ENCODE measurements at regions not wholly inside any gene's neighbourhood (a gene's known extent, or its start where the extent isn't known, plus 50 kb on each side); places are given as distances from the start of the nearest gene placed in this dataset.

GRCh38 chr7:95718577-95719410 is 53.6 kb upstream of the DYNC1I1 start:
- DNase-seq (ENCODE audit: low read depth in 1 of 2, low spot score in 1 of 2): peak; percentile 4 to 38
- in situ Hi-C loops (cut with HindIII; ENCODE audit: low pct_unique_long_range_greater_than_20kb, low sequenced_read_pairs): no loop called here
- TF ChIP-seq JUND (IDR thresholded peaks at IDR 0.05; ENCODE audit: low read depth): no peak

GRCh38 chr7:95716357-95717122 is 55.8 kb upstream of the DYNC1I1 start:
- no peak for TF ChIP-seq JUND (IDR thresholded peaks at IDR 0.05; ENCODE audit: low read depth)
- no peak for DNase-seq (ENCODE audit: low read depth in 1 of 2, low spot score in 1 of 2)
- in situ Hi-C loops (cut with HindIII; ENCODE audit: low pct_unique_long_range_greater_than_20kb, low sequenced_read_pairs): no loop called here

GRCh38 chr7:95715274-95715673 is 57.1 kb upstream of the DYNC1I1 start:
- DNase-seq (ENCODE audit: low read depth in 1 of 2, low spot score in 1 of 2): no peak
- in situ Hi-C loops (cut with HindIII; ENCODE audit: low pct_unique_long_range_greater_than_20kb, low sequenced_read_pairs): no loop called here
- TF ChIP-seq JUND (IDR thresholded peaks at IDR 0.05; ENCODE audit: low read depth): no peak

- in situ Hi-C loops (cut with HindIII; ENCODE audit: low pct_unique_long_range_greater_than_20kb, low sequenced_read_pairs): no loop called here
- TF ChIP-seq JUND (IDR thresholded peaks at IDR 0.05; ENCODE audit: low read depth): no peak
- DNase-seq (ENCODE audit: low read depth in 1 of 2, low spot score in 1 of 2): no peak
Observed at GRCh38 chr7:95710711-95711110, 61.6 kb upstream of the DYNC1I1 start.

GRCh38 chr7:95700917-95701316 is 71.4 kb upstream of the DYNC1I1 start:
- TF ChIP-seq JUND (IDR thresholded peaks at IDR 0.05; ENCODE audit: low read depth): no peak
- DNase-seq (ENCODE audit: low read depth in 1 of 2, low spot score in 1 of 2): no peak
- in situ Hi-C loops (cut with HindIII; ENCODE audit: low pct_unique_long_range_greater_than_20kb, low sequenced_read_pairs): no loop called here

GRCh38 chr7:95694334-95694733 is 78.0 kb upstream of the DYNC1I1 start:
- no peak for DNase-seq (ENCODE audit: low read depth in 1 of 2, low spot score in 1 of 2)
- in situ Hi-C loops (cut with HindIII; ENCODE audit: low pct_unique_long_range_greater_than_20kb, low sequenced_read_pairs): no loop called here
- TF ChIP-seq JUND (IDR thresholded peaks at IDR 0.05; ENCODE audit: low read depth): no peak

- in situ Hi-C loops (cut with HindIII; ENCODE audit: low pct_unique_long_range_greater_than_20kb, low sequenced_read_pairs): no loop called here
- DNase-seq (ENCODE audit: low read depth in 1 of 2, low spot score in 1 of 2): no peak
- TF ChIP-seq JUND (IDR thresholded peaks at IDR 0.05; ENCODE audit: low read depth): no peak
Observed at GRCh38 chr7:95693551-95694333, 78.6 kb upstream of the DYNC1I1 start.

GRCh38 chr7:95691464-95691863 is 80.9 kb upstream of the DYNC1I1 start:
- no peak for TF ChIP-seq JUND (IDR thresholded peaks at IDR 0.05; ENCODE audit: low read depth)
- in situ Hi-C loops (cut with HindIII; ENCODE audit: low pct_unique_long_range_greater_than_20kb, low sequenced_read_pairs): no loop called here
- DNase-seq (ENCODE audit: low read depth in 1 of 2, low spot score in 1 of 2): peak in 1 of 2 experiments; percentile 37

- peak in 1 of 2 experiments; percentile 59 for DNase-seq (ENCODE audit: low read depth in 1 of 2, low spot score in 1 of 2)
- in situ Hi-C loops (cut with HindIII; ENCODE audit: low pct_unique_long_range_greater_than_20kb, low sequenced_read_pairs): no loop called here
- TF ChIP-seq JUND (IDR thresholded peaks at IDR 0.05; ENCODE audit: low read depth): no peak
Observed at GRCh38 chr7:95690367-95690947, 81.9 kb upstream of the DYNC1I1 start.

- in situ Hi-C loops (cut with HindIII; ENCODE audit: low pct_unique_long_range_greater_than_20kb, low sequenced_read_pairs): no loop called here
- no peak for TF ChIP-seq JUND (IDR thresholded peaks at IDR 0.05; ENCODE audit: low read depth)
- DNase-seq (ENCODE audit: low read depth in 1 of 2, low spot score in 1 of 2): no peak
Observed at GRCh38 chr7:95688931-95689495, 83.3 kb upstream of the DYNC1I1 start.

GRCh38 chr7:95687759-95688343 is 84.5 kb upstream of the DYNC1I1 start:
- no peak for TF ChIP-seq JUND (IDR thresholded peaks at IDR 0.05; ENCODE audit: low read depth)
- DNase-seq (ENCODE audit: low read depth in 1 of 2, low spot score in 1 of 2): peak in 1 of 2 experiments; percentile 45
- in situ Hi-C loops (cut with HindIII; ENCODE audit: low pct_unique_long_range_greater_than_20kb, low sequenced_read_pairs): no loop called here

- in situ Hi-C loops (cut with HindIII; ENCODE audit: low pct_unique_long_range_greater_than_20kb, low sequenced_read_pairs): no loop called here
- no peak for TF ChIP-seq JUND (IDR thresholded peaks at IDR 0.05; ENCODE audit: low read depth)
- DNase-seq (ENCODE audit: low read depth in 1 of 2, low spot score in 1 of 2): peak in 1 of 2 experiments; percentile 72
Observed at GRCh38 chr7:95686109-95686508, 86.2 kb upstream of the DYNC1I1 start.
